Spinal cord (tissue), 9 donors: ENCODE measurements at regions not wholly inside any gene's neighbourhood (a gene's known extent, or its start where the extent isn't known, plus 50 kb on each side); places are given as distances from the start of the nearest gene placed in this dataset.

Experiments
- DNase-seq, 6 donors: peaks; one replicate each; pipeline versions ENCODE4 v3.0.0 to v3.0.0-alpha.2; 2013 to 2015; ENCODE audit warnings: low spot score in 6 of 6, low read depth in 4 of 6
- H3K27ac ChIP-seq: one replicate; pipeline ENCODE4 v1.5.1; 2013; ENCODE audit warnings: low read depth, low read length, control low read depth
- H3K27me3 ChIP-seq: one replicate; pipeline ENCODE4 v1.6.1; 2013; ENCODE audit warnings: low read length; ENCODE audit not compliant: control insufficient read depth, insufficient read depth
- H3K36me3 ChIP-seq: one replicate; pipeline ENCODE4 v1.6.1; 2013; ENCODE audit warnings: low read length; ENCODE audit not compliant: control insufficient read depth, insufficient read depth
- H3K4me1 ChIP-seq: one replicate; pipeline ENCODE4 v1.6.1; 2013; ENCODE audit warnings: low read length; ENCODE audit not compliant: control insufficient read depth, insufficient read depth
- H3K4me3 ChIP-seq: one replicate; pipeline ENCODE4 v1.5.1; 2013; ENCODE audit warnings: low read depth, low read length, control low read depth
- H3K9me3 ChIP-seq: one replicate; pipeline ENCODE4 v1.6.1; 2013; ENCODE audit warnings: low read length; ENCODE audit not compliant: control insufficient read depth, insufficient read depth
- WGBS: methylation state at CpG from one replicate; pipeline ENCODE4 v1.1.5; 2013; ENCODE audit warnings: missing lambda C conversion rate; ENCODE audit not compliant: insufficient coverage; 5-methylcytosine and 5-hydroxymethylcytosine counted together
- donor health status: healthy.

GRCh38 chr20:43375591-43375990, 82.1 kb upstream of the SRSF6 start:
- Histone ChIP-seq H3K4me1 (no peaks in the 10 kb centered on the region), H3K27me3 (no peaks in the 10 kb centered on the region), H3K4me3 (no peak overlapping the region), H3K9me3 (no peaks in the 10 kb centered on the region), H3K27ac (no peak overlapping the region), H3K36me3 (no peaks in the 10 kb centered on the region)
- WGBS = no CpG with 5 or more reads among the region's 1 CpG
- DNase-seq = no peak

GRCh38 chr20:43372051-43372450, 85.6 kb upstream of the SRSF6 start:
- Histone ChIP-seq H3K36me3 (no peaks in the 10 kb centered on the region), H3K4me3 (no peak overlapping the region), H3K4me1 (no peaks in the 10 kb centered on the region), H3K9me3 (no peaks in the 10 kb centered on the region), H3K27me3 (no peaks in the 10 kb centered on the region), H3K27ac (no peak overlapping the region)
- WGBS = no CpG with 5 or more reads among the region's 5 CpGs
- DNase-seq = peak in 1 of 6 donors; percentile 27

GRCh38 chr20:43365691-43366090, 92.0 kb upstream of the SRSF6 start:
- no peaks in the 10 kb centered on the region for H3K36me3 ChIP-seq
- no peak overlapping the region for H3K4me3 ChIP-seq
- H3K27ac ChIP-seq = no peak overlapping the region
- 51% methylated on average over 10 of the region's 10 CpGs for WGBS
- no peak for DNase-seq
- H3K27me3 ChIP-seq = no peaks in the 10 kb centered on the region
- no peaks in the 10 kb centered on the region for H3K9me3 ChIP-seq
- H3K4me1 ChIP-seq = no peaks in the 10 kb centered on the region

DNA sequence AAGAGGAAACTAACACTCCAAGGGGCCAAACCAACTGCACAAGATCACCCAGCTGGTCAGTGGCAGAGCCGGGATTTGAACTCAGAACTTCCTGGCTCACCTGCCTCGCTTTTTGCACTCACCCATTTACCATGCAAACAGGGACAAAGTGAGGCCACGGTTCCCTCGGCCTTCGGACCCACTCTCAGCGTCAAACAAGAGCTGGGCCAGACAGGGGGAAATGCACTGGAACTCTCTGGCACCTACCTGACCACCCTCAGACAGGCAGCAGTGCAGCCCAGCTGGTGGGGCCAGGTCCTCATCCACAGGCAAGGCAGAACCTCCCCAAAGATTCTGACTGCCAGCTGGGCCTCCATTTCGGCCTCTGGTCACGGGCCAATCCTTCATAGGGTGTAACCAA, 93.7 kb upstream of the SRSF6 start:
- H3K4me1 ChIP-seq = no peaks in the 10 kb centered on the region

GRCh38 chr20:43363506-43363905, 94.2 kb upstream of the SRSF6 start:
- Histone ChIP-seq H3K4me1 (no peaks in the 10 kb centered on the region), H3K9me3 (peaks cover 1% of the 10 kb centered on the region), H3K4me3 (no peak overlapping the region), H3K27ac (no peak overlapping the region), H3K27me3 (no peaks in the 10 kb centered on the region), H3K36me3 (no peaks in the 10 kb centered on the region)
- DNase-seq = no peak
- 90% methylated on average over 10 of the region's 13 CpGs for WGBS

More for the DNA sequence above, 93.7 kb upstream of the SRSF6 start:
- 93% methylated on average over 8 of the region's 8 CpGs for WGBS
- H3K36me3 ChIP-seq = no peaks in the 10 kb centered on the region
- H3K9me3 ChIP-seq = no peaks in the 10 kb centered on the region
- H3K27ac ChIP-seq = no peak overlapping the region
- DNase-seq = no peak
- no peak overlapping the region for H3K4me3 ChIP-seq
- H3K27me3 ChIP-seq = no peaks in the 10 kb centered on the region

DNA sequence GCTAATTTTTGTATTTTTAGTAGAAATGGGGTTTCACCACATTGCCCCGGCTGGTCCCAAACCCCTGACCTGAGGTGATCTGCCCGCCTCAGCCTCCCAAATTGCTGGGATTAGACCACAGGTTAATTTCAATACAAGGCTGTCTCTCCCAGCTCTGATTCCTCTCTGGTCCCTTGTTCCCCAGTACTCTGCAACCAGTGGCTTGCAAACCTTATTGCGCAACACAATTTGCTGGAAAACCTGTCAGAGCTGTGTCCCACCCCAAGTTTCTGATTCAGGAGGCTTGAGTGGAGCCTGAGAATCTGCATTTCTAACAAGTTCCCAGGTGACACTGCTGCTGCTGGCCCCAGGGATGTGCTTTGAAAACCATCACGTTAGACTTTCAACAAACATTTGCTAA, 96.2 kb upstream of the SRSF6 start:
- no peaks in the 10 kb centered on the region for H3K27me3 ChIP-seq

DNA sequence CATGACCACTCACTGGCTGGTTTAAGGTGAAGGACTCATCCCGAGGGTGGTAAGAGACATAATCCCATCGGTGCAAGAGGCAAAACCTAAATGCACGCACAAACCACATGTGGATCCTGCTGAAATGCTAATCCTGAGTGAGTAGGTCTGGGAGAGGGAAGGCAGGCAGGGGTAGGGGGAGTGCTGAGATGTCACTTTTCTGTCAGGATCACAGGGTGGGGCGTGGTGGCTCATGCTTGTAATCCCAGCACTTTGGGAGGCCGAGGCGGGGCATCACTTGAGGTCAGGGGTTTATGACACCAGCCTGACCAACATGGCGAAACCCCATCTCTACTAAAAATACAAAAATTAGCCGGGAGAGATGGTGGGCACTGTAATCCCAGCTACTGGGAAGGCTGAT, 97.7 kb upstream of the SRSF6 start:
- no peaks in the 10 kb centered on the region for H3K4me1 ChIP-seq
- no peaks in the 10 kb centered on the region for H3K27me3 ChIP-seq
- H3K36me3 ChIP-seq = no peaks in the 10 kb centered on the region
- WGBS = 92% methylated on average over 4 of the region's 8 CpGs
- DNase-seq = no peak
- H3K9me3 ChIP-seq = peaks cover 2% of the 10 kb centered on the region
- H3K4me3 ChIP-seq = no peak overlapping the region
- H3K27ac ChIP-seq = no peak overlapping the region

More for the DNA sequence above, 96.2 kb upstream of the SRSF6 start:
- Histone ChIP-seq H3K27ac (no peak overlapping the region), H3K4me3 (no peak overlapping the region), H3K9me3 (peaks cover 2% of the 10 kb centered on the region), H3K36me3 (no peaks in the 10 kb centered on the region), H3K4me1 (no peaks in the 10 kb centered on the region)
- 92% methylated on average over 4 of the region's 4 CpGs for WGBS
- no peak for DNase-seq

GRCh38 chr20:43358811-43359210, 98.9 kb upstream of the SRSF6 start:
- no CpG with 5 or more reads among the region's 2 CpGs for WGBS
- Histone ChIP-seq H3K4me3 (no peak overlapping the region), H3K27ac (no peak overlapping the region), H3K36me3 (no peaks in the 10 kb centered on the region), H3K27me3 (no peaks in the 10 kb centered on the region), H3K9me3 (peaks cover 2% of the 10 kb centered on the region), H3K4me1 (no peaks in the 10 kb centered on the region)
- no peak for DNase-seq

GRCh38 chr20:43357352-43357751, 100.3 kb upstream of the SRSF6 start:
- H3K9me3 ChIP-seq = peaks cover 2% of the 10 kb centered on the region
- 88% methylated on average over 1 of the region's 6 CpGs for WGBS
- H3K27me3 ChIP-seq = no peaks in the 10 kb centered on the region
- H3K27ac ChIP-seq = no peak overlapping the region
- peaks cover 7% of the 10 kb centered on the region for H3K4me1 ChIP-seq
- no peak for DNase-seq
- H3K4me3 ChIP-seq = no peak overlapping the region
- H3K36me3 ChIP-seq = no peaks in the 10 kb centered on the region

- Histone ChIP-seq H3K9me3 (peaks cover 2% of the 10 kb centered on the region), H3K36me3 (no peaks in the 10 kb centered on the region), H3K4me3 (no peak overlapping the region), H3K4me1 (peaks cover 7% of the 10 kb centered on the region), H3K27me3 (no peaks in the 10 kb centered on the region), H3K27ac (no peak overlapping the region)
- WGBS = 82% methylated on average over 1 of the region's 2 CpGs
- no peak for DNase-seq
Measured at GRCh38 chr20:43355610-43356009, 102.1 kb upstream of the SRSF6 start.
